IMR-90 (cell line): ENCODE measurements at regions not wholly inside any gene's neighbourhood (a gene's known extent, or its start where the extent isn't known, plus 50 kb on each side); places are given as distances from the start of the nearest gene placed in this dataset.

Experiments
- ATAC-seq: fragments of 200-7000 bp; cut with Tn5 transposase; 2 replicates; pipeline ENCODE4 v1.9.1; 2020; ENCODE audit warnings: low read depth, mild to moderate bottlenecking, moderate library complexity
- BruUV-seq: library from RNA; stranded (reverse); fragments of 400-500 nt; replicated peaks from 2 replicates; lab custom pipeline; 2021; lab: Mats Ljungman, UMichigan
- CTCF ChIA-PET: fragments of 300-600 bp; formaldehyde crosslinking; extraction: SDS; loops from one replicate; lab custom pipeline; 2021; ENCODE audit warnings: antibody characterized with exemption; lab: Yijun Ruan, JAX
- POLR2A ChIA-PET: fragments of 300-600 bp; sonication (Branson Sonifier 250); formaldehyde crosslinking; loops from one replicate; lab custom pipeline; 2022; ENCODE audit warnings: antibody characterized with exemption; ENCODE audit not compliant: unreplicated experiment; lab: Charles Lee
- DNase-seq: peaks from one replicate; pipeline ENCODE4 v3.0.0; 2013
- H2AFZ ChIP-seq: replicated peaks from 2 replicates; pipeline ENCODE3; 2013; ENCODE audit warnings: low read length, mild to moderate bottlenecking; ENCODE audit not compliant: poor library complexity
- H2AK5ac ChIP-seq: 2 replicates; pipeline ENCODE4 v1.6.1; 2013; ENCODE audit warnings: low read depth, low read length, inconsistent platforms
- H2AK9ac ChIP-seq: replicated peaks from 2 replicates; pipeline ENCODE3; 2013; ENCODE audit warnings: mild to moderate bottlenecking, low read depth, low read length, moderate library complexity; ENCODE audit not compliant: poor library complexity
- H2BK120ac ChIP-seq: 2 replicates; pipeline ENCODE4 v1.6.1; 2013; ENCODE audit warnings: low read depth, low read length, inconsistent platforms
- H2BK15ac ChIP-seq: 3 replicates; pipeline ENCODE4 v1.6.1; 2013; ENCODE audit warnings: low read depth, low read length, inconsistent platforms
- H2BK20ac ChIP-seq: 2 replicates; pipeline ENCODE4 v1.6.1; 2013; ENCODE audit warnings: low read depth, mild to moderate bottlenecking, inconsistent platforms, low read length, moderate library complexity
- H2BK5ac ChIP-seq: 2 replicates; pipeline ENCODE4 v1.6.1; 2013; ENCODE audit warnings: mild to moderate bottlenecking, low read depth, low read length, inconsistent platforms; ENCODE audit not compliant: poor library complexity, severe bottlenecking
- H3K14ac ChIP-seq: replicated peaks from 2 replicates; pipeline ENCODE4 v1.6.1; 2013; ENCODE audit warnings: low read depth, low read length, inconsistent platforms
- H3K18ac ChIP-seq: 2 replicates; pipeline ENCODE4 v1.6.1; 2013; ENCODE audit warnings: low read depth, low read length, control low read depth
- H3K23ac ChIP-seq: 2 replicates; pipeline ENCODE4 v1.6.1; 2013; ENCODE audit warnings: low read depth, low read length, inconsistent platforms
- H3K27ac ChIP-seq: 2 replicates; pipeline ENCODE4 v1.5.1; 2013; ENCODE audit warnings: mild to moderate bottlenecking, control low read depth, low read length; ENCODE audit not compliant: insufficient read depth
- H3K27me3 ChIP-seq: 2 replicates; pipeline ENCODE4 v1.6.1; 2013; ENCODE audit warnings: low read length; ENCODE audit not compliant: control insufficient read depth, insufficient read depth
- H3K36me3 ChIP-seq: 2 replicates; pipeline ENCODE4 v1.6.1; 2013; ENCODE audit warnings: low read length, mixed read lengths; ENCODE audit not compliant: control insufficient read depth, insufficient read depth
- H3K4ac ChIP-seq: 2 replicates; pipeline ENCODE4 v1.6.1; 2013; ENCODE audit warnings: low read depth, low read length, inconsistent platforms
- H3K4me1 ChIP-seq: 2 replicates; pipeline ENCODE4 v1.6.1; 2013; ENCODE audit warnings: low read length, mixed read lengths; ENCODE audit not compliant: control insufficient read depth, insufficient read depth
- H3K4me2 ChIP-seq: 2 replicates; pipeline ENCODE4 v1.6.1; 2013; ENCODE audit warnings: low read depth, mild to moderate bottlenecking, control low read depth, low read length, moderate library complexity
- H3K4me3 ChIP-seq: 2 replicates; pipeline ENCODE4 v1.5.1; 2013; ENCODE audit warnings: low read depth, mild to moderate bottlenecking, control low read depth, low read length, moderate library complexity; ENCODE audit not compliant: insufficient read depth
- H3K56ac ChIP-seq: 2 replicates; pipeline ENCODE4 v1.6.1; 2013; ENCODE audit warnings: low read length, inconsistent platforms; ENCODE audit not compliant: insufficient read depth; ENCODE audit errors: extremely low read depth
- H3K79me1 ChIP-seq, 2 experiments: 2 replicates each; pipeline ENCODE4 v1.6.1; 2013; ENCODE audit warnings: low read length in 2 of 2, inconsistent platforms in 1 of 2, low read depth in 1 of 2
- H3K9ac ChIP-seq: 2 replicates; pipeline ENCODE4 v1.6.1; 2013; ENCODE audit warnings: low read depth, low read length, control low read depth
- H3K9me1 ChIP-seq: 2 replicates; pipeline ENCODE4 v1.6.1; 2013; ENCODE audit warnings: low read length, inconsistent platforms; ENCODE audit not compliant: insufficient read depth
- H3K9me3 ChIP-seq: 2 replicates; pipeline ENCODE4 v1.6.1; 2013; ENCODE audit warnings: low read length; ENCODE audit not compliant: control insufficient read depth, insufficient read depth
- H4K20me1 ChIP-seq: 2 replicates; pipeline ENCODE4 v1.6.1; 2013; ENCODE audit warnings: low read length, inconsistent platforms; ENCODE audit not compliant: insufficient read depth
- H4K5ac ChIP-seq: 2 replicates; pipeline ENCODE4 v1.6.1; 2013; ENCODE audit warnings: mild to moderate bottlenecking, low read depth, low read length, control low read depth
- H4K8ac ChIP-seq, 2 experiments: 2 replicates each; pipeline ENCODE4 v1.6.1; 2013; ENCODE audit warnings: low read depth in 2 of 2, low read length in 2 of 2, control low read depth in 1 of 2, inconsistent platforms in 1 of 2
- H4K91ac ChIP-seq: 2 replicates; pipeline ENCODE4 v1.6.1; 2013; ENCODE audit warnings: low read depth, low read length, inconsistent platforms; ENCODE audit not compliant: insufficient read depth
- BHLHE40 ChIP-seq: fragments of 150-350 bp; IDR thresholded peaks from 2 replicates; pipeline ENCODE4 v1.6.1; 2016; ENCODE audit warnings: mild to moderate bottlenecking, low read depth, low read length
- CHD1 ChIP-seq: IDR thresholded peaks from 2 replicates; pipeline ENCODE4 v1.6.1; 2012; ENCODE audit warnings: low read depth, low read length, improper control_type of control experiment
- CTCF ChIP-seq: conservative IDR thresholded peaks from 2 replicates; pipeline ENCODE4 v1.5.1; 2012; ENCODE audit warnings: mild to moderate bottlenecking, low read depth, low read length, improper control_type of control experiment
- POLR2A ChIP-seq: IDR thresholded peaks from 2 replicates; pipeline ENCODE4 v1.6.1; 2012; ENCODE audit warnings: mild to moderate bottlenecking, low read depth, low read length
- RCOR1 ChIP-seq: IDR thresholded peaks from 2 replicates; pipeline ENCODE4 v1.6.1; 2012; ENCODE audit warnings: mild to moderate bottlenecking, low read length, improper control_type of control experiment; ENCODE audit not compliant: insufficient replicate concordance
- USF2 ChIP-seq: fragments of 150-350 bp; IDR thresholded peaks from 2 replicates; pipeline ENCODE4 v1.6.1; 2017; ENCODE audit warnings: mild to moderate bottlenecking, antibody characterized with exemption, low read length, low read depth
- WGBS, 2 experiments: methylation state at CpG; one replicate each; pipeline versions ENCODE4 v1.1.5 to v1.1.7; 2013; ENCODE audit warnings: missing lambda C conversion rate in 2 of 2; ENCODE audit not compliant: insufficient read length in 1 of 2; ENCODE audit errors: extremely low coverage in 2 of 2; 5-methylcytosine and 5-hydroxymethylcytosine counted together
- dilution Hi-C: fragments of 300-500 bp; cut with HindIII; formaldehyde crosslinking; loops from one replicate; pipeline ENCODE4 v1.14.3; 2018; ENCODE audit warnings: low sequenced_read_pairs; ENCODE audit not compliant: unreplicated experiment
- in situ Hi-C: fragments of 300-500 bp; cut with MboI; formaldehyde crosslinking; loops from 3 replicates; pipeline ENCODE4 v1.14.3; 2019; ENCODE audit warnings: low sequenced_read_pairs, inconsistent platforms, mixed read lengths
- intact Hi-C: fragments of 100-400 bp; cut with micrococcal nuclease; formaldehyde crosslinking; loops from 2 replicates; pipeline ENCODE4 v1.10.0; 2022

GRCh38 chr1:91078859-91079258, 57.0 kb upstream of the ZNF644 start:
- H2BK20ac ChIP-seq, result no peak overlapping the region
- dilution Hi-C loops (no loop called here), intact Hi-C loops (no loop called here), in situ Hi-C loops (no loop called here)
- H3K27ac ChIP-seq, result no peak overlapping the region
- WGBS, 2 experiments, result no CpG with 5 or more reads among the region's 13 CpGs
- H3K23ac ChIP-seq, result no peak overlapping the region
- no peak overlapping the region for H3K56ac ChIP-seq
- H2BK15ac ChIP-seq, result no peak overlapping the region
- H3K4me1 ChIP-seq, result no peaks in the 10 kb centered on the region
- no peak overlapping the region for H4K91ac ChIP-seq
- ATAC-seq (no peak), DNase-seq (no peak)
- no peak overlapping the region for H4K5ac ChIP-seq
- no peaks in the 10 kb centered on the region for H3K27me3 ChIP-seq
- no peak overlapping the region for H3K9ac ChIP-seq
- H3K4me3 ChIP-seq, result no peak overlapping the region
- H3K4ac ChIP-seq, result no peak overlapping the region
- no peak overlapping the region for H3K18ac ChIP-seq
- H2AFZ ChIP-seq, result no peak overlapping the region
- no peak overlapping the region for H2BK5ac ChIP-seq
- ChIA-PET CTCF (no interaction called here), POLR2A (no interaction called here)
- H2AK5ac ChIP-seq, result no peak overlapping the region
- no peaks in the 10 kb centered on the region for H3K9me1 ChIP-seq
- TF ChIP-seq POLR2A (no peak), RCOR1 (no peak), CHD1 (no peak), USF2 (no peak), BHLHE40 (no peak), CTCF (no peak)
- no peaks in the 10 kb centered on the region for H4K20me1 ChIP-seq
- H3K79me1 ChIP-seq, result no peaks in the 10 kb centered on the region
- H4K8ac ChIP-seq, result no peak overlapping the region
- H3K14ac ChIP-seq, result no peak overlapping the region
- no peaks in the 10 kb centered on the region for H3K36me3 ChIP-seq
- BruUV-seq, result no TSS peak
- no peaks in the 10 kb centered on the region for H3K9me3 ChIP-seq
- no peak overlapping the region for H2AK9ac ChIP-seq
- no peak overlapping the region for H3K4me2 ChIP-seq
- no peak overlapping the region for H2BK120ac ChIP-seq
